GM19043 (cell line): ENCODE measurements at regions not wholly inside any gene's neighbourhood (a gene's known extent, or its start where the extent isn't known, plus 50 kb on each side); places are given as distances from the start of the nearest gene placed in this dataset.

ENCODE experiments used
- ATAC-seq: cut with Tn5 transposase; IDR thresholded peaks from one replicate; pipeline ENCODE4 v1.9.1; 2021; ENCODE audit warnings: low read depth; ENCODE audit not compliant: unreplicated experiment

- no peak for ATAC-seq
Observed at GRCh38 chr6:88388589-88388988, 222.4 kb upstream of the CNR1 start.

DNA sequence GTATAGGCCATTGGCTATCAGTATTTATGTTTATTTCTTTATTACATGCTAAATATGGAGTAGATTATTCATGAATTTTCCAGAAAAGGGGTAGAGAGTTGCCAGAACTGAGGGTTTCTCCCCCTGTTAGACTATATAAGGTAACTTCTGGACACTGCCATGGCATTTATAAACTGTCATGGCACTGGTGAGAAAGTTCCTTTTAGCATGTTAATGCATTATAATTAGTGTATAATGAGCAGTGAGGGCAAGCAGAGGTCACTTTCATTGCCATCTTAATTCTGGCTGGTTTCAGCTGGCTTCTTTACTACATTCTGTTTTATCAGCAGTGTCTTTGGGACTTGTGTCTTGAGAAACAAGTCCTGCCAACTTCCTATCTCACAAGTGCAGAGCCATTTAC, 220.0 kb upstream of the CNR1 start:
- no peak for ATAC-seq

DNA sequence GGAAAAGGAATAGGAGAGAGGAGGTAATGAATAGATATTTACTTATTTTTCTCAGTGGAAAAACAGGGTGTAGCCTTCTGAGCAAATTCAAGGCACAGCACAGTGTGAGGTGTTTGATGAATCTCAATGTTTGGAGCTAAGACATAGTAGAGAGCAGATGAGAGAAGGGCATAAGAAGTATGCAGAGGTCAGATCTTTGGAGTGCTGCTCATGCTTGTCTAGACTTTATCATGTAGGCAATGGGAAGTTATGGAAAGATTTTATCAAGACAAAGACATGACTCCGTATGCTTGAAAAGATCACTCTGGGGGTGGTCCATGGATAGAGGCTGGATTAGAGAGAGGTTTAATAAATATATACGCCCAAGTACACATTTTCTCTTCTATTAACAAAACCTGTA, 217.0 kb upstream of the CNR1 start:
- ATAC-seq = no peak

- ATAC-seq = no peak
Observed at GRCh38 chr6:88381289-88381642, 215.1 kb upstream of the CNR1 start.

DNA sequence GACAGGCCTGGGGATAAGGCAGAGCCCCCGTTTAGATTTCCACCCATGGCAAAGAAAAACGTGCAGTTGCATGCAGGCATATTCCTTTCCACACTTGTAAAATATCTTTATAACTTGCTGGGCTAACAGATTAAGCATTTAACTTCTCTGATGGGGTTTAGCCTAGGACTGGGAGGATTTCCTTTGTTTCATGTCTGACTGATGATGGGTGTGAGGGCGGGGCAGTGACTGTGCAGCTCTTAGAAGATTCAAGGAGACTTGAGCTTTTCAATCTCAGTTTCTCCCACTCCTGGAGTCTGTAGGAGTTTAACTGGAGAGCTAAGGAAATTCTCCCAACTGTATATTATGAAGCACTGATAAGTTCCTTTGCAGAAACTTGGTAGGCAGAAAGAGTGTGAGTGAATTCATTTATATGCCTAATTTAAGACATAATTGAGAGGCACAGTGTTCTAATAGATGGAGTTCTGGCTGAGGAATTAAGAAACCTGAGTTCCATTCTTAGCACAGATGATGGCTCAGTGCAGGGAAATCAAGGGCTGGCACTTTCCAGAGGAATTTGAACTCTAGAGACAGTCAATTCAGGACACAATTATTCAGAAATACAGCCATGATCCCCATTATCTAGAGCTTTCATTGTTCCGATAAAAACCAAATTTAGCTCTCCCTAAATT, 214.6 kb upstream of the CNR1 start:
- ATAC-seq = no peak

- ATAC-seq = no peak
Observed at GRCh38 chr6:88380083-88380482, 213.9 kb upstream of the CNR1 start.

DNA sequence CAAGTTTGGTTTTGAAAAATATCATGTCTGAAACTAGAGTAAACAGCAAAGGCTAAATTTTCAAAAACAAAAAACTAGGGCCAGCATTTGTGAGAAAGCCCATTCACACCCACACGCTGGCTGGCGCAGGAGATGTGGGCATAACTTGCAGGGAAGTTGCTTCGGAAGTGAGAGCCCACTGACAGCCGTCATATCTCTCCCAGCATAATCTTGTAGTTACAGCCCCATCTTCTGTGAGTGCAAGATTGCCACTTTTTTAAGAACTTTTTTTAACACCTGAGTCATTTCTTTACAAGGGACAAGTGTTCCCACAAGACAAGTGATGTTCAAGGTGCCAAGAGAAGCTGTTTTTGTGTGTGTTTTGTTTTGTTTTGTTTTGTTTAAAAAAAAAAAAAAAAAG, 212.5 kb upstream of the CNR1 start:
- no peak for ATAC-seq

- no peak for ATAC-seq
Observed at GRCh38 chr6:88377976-88378568, 211.9 kb upstream of the CNR1 start.

GRCh38 chr6:88376768-88377387, 210.7 kb upstream of the CNR1 start:
- ATAC-seq = no peak

DNA sequence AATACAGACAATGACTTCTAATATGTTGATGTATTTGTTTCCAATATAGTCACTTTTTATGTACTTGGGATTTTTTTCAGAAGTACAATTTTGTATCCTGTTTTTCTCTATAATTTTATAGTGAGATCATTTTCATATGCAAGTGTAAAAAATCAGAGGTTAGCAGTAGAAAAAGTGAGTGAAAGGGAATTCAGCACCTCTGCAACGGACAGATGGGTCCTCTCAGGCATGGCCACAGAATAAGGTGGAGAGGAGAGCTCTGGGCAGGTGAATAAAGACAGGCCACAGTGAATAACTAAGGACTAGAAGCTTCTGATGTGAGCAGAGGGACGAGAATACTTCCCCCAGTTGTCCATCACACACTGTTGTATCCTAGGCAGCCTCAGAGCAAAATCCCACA, 210.1 kb upstream of the CNR1 start:
- no peak for ATAC-seq

GRCh38 chr6:88374553-88374952, 208.4 kb upstream of the CNR1 start:
- no peak for ATAC-seq

GRCh38 chr6:88371480-88371879, 205.3 kb upstream of the CNR1 start:
- no peak for ATAC-seq

GRCh38 chr6:88370127-88370710, 204.1 kb upstream of the CNR1 start:
- ATAC-seq = no peak

GRCh38 chr6:88369262-88369661, 203.1 kb upstream of the CNR1 start:
- ATAC-seq = no peak

DNA sequence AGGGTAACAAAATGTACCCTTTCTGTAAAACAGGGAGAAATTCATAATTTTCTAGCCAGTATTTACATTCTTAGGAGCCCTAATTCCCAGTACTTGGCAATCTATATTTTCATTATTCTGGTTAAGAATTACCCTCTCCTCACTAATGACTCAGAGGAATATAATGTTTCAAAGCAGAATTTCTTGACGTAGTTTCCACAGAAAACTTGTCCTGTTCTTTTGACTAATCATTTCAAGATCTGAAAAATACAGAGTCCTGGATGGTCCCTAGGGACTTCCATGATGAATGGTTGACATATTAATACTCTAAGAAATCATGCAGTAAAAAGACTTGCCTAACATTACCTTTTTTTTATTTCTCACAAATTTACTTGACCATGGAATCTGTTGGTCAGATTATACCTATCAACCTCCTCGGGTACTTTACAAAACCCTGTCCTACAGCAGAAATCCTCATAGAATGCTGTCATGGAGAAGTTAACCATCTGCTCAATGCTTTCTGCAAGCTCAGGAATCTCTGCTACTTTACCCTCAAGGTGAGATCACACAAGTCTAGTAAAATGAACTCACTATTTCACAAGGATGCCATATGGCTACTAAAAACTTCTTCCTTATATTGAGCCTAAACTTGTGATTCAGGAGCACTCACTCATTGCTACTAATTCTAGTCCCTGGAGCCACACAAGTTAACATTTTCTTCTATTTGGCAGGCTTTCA, 202.1 kb upstream of the CNR1 start:
- no peak for ATAC-seq

GRCh38 chr6:88367248-88367647, 201.1 kb upstream of the CNR1 start:
- no peak for ATAC-seq

- no peak for ATAC-seq
Observed at GRCh38 chr6:88366672-88367071, 200.5 kb upstream of the CNR1 start.

- no peak for ATAC-seq
Observed at GRCh38 chr6:88365656-88366055, 199.5 kb upstream of the CNR1 start.

- no peak for ATAC-seq
Observed at GRCh38 chr6:88365230-88365629, 199.1 kb upstream of the CNR1 start.

GRCh38 chr6:88361754-88362153, 195.6 kb upstream of the CNR1 start:
- ATAC-seq = no peak

GRCh38 chr6:88361298-88361697, 195.2 kb upstream of the CNR1 start:
- no peak for ATAC-seq
